NAMALWA (cell line): ENCODE measurements at regions not wholly inside any gene's neighbourhood (a gene's known extent, or its start where the extent isn't known, plus 50 kb on each side); places are given as distances from the start of the nearest gene placed in this dataset.
"Not testable (repeated sequence)": the region's sequence is repeated elsewhere in the genome, so short reads cannot be mapped to it uniquely, and the experiment has no call there.

Experiments
- DNase-seq: peaks from one replicate; pipeline ENCODE4 v3.0.0-alpha.2; 2015; ENCODE audit warnings: low spot score

DNA sequence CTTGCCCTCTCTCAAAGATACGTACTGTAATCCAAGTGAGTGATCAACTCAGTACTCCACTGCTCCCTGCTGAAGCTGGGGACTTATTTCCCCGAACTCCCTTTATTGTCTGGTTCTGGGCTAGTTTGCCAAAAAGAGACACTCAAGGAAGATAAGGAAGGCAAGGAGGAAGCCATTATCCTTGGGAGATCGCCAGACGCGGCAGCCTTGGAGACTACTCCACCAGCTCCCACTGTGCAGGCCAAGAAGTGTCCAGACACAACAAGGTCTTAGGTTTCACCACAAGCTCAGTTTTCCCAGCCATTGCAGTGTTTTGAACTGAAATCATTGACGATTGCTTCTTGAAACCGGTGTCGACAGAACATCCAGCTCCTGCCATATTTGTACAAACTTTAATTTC lies 439.6 kb upstream of the UBE2E3 start:
- DNase-seq, result no peak

- no peak for DNase-seq
These were observed 440.9 kb upstream of the UBE2E3 start for GRCh38 chr2:180539541-180539940.

DNA sequence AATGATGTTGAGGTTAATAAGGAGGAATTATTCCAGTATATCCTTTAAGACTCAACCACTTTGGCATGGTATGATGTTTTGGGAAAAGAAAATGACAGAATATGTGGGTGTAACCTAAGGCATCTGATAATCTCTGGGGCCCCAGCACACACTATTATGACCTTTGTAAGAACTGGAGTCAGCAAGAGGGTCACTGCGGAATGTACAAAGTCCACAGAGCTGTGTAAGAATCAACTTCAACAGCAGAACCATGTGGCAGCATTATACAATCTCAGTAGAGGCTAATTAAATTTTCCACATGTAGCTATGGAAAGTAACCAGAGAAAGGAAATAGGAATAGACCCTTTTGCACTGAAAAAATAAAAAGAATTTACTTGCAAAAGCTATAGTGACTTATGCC lies 445.1 kb upstream of the UBE2E3 start:
- DNase-seq, result no peak

DNA sequence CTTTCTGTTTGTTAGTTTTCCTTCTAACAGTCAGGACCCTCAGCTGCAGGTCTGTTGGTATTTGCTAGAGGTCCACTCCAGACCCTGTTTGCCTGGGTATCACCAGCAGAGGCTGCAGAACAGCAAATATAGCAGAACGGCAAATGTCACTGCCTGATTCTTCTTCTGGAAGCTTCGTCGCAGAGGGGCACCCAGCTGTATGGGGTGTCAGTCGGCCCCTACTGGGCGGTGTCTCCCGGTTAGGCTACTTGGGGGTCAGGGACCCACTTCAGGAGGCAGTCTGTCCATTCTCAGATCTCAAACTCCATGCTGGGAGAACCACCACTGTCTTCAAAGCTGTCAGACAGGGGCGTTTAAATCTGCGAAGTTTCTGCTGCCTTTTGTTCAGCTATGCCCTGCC lies 448.6 kb upstream of the UBE2E3 start:
- DNase-seq, result not testable (repeated sequence)

- no peak for DNase-seq
These were observed 455.9 kb upstream of the UBE2E3 start for GRCh38 chr2:180524499-180524898.

GRCh38 chr2:180523621-180524340 lies 456.6 kb upstream of the UBE2E3 start:
- DNase-seq, result no peak

- no peak for DNase-seq
These were observed 459.4 kb upstream of the UBE2E3 start for GRCh38 chr2:180520921-180521581.

DNA sequence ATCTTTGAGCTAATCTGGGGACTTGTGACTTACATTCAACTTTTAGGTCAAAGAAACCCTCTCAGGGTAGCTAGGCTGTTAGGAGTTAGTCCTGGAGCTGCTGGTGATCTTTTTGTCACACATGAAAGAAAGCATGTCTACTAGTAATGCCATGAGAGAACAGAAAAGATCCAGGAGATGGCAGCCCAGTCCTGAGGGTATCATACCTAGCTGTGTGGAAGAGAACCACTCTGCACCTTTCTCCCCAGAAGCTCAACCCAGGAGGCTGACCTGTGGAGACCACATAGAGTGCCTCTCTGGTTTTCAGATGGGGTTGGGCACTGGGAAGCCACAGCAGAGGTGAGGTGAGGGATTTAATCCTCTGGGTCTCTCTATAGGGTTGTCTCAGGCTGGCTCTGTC lies 460.2 kb upstream of the UBE2E3 start:
- peak; percentile 7 for DNase-seq

DNA sequence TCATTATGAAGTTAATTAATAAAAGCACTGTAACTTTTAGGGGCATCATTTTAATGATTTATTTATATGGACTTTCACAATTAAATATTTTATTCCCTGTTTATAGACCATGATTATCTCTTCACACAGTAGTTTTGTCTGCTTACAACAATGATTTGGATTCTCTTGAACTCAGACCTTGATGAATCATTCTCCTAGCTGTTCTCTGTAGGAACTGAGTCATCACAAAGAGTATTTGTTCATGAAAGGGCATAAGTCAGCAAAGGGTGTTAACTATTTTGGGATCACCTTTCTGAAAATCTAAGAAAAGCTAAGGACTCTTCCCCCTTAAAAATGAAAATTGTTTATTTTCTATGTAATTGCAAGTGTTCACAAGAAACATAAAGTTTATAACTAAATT lies 461.1 kb upstream of the UBE2E3 start:
- no peak for DNase-seq

- peak; percentile 6 for DNase-seq
These were observed 464.2 kb upstream of the UBE2E3 start for GRCh38 chr2:180516232-180516631.

DNA sequence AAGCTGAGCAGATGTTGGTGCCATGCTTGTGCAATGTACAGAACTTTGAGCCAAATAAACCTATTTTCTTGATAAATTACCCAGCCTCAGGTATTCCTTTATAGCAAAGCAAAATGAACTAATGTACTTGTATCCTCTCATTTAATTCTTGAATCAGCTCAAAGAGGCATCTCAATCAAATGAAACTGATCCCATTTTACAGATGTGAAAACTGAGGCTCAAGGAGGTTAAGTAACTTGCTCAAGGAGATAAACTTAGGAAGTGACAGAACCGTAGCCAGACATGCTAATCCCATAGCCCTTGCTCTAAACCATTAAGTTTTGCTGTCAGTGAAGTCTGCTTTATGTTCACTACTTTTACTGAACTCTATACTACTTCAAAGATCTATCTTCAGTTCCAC lies 467.0 kb upstream of the UBE2E3 start:
- DNase-seq, result no peak

GRCh38 chr2:180508458-180508857 lies 471.9 kb upstream of the UBE2E3 start:
- no peak for DNase-seq

DNA sequence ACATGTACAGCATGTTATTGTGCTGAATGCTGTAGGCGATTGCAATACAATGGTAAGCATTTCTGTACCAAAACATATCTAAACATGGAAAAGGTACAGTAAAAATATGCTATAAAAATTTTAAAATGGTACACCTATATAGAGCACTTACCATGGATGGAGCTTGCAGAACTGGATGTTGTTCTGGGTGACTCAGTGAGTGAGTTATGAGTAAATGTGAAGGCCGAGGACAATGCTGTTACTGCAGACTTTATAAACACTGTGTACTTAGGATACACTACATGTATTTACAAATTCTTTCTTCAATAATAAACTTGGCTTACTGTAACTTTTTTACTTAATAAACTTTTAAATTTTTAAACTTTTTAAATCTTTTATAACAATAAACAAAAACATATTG lies 473.4 kb upstream of the UBE2E3 start:
- DNase-seq, result no peak

DNA sequence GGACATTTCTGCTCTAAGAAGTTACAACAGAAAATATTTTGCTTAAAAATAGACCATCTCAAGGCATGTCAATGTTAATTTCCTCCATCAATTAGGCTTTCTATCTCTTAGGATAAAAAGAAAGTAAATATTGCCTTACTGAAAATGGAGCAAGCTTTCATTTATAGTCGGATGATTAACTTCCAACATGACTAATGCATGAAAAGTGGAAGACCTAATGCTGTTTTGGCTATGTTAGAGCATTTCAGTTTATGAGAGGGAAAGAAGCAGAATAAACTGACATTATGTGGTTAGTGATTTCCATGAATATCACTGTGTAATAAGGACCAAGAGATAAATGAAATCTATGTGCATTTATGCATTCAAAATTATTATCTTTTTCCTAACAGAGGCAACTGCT lies 475.2 kb upstream of the UBE2E3 start:
- DNase-seq, result no peak

GRCh38 chr2:180497621-180498152 lies 482.7 kb upstream of the UBE2E3 start:
- DNase-seq, result no peak

DNA sequence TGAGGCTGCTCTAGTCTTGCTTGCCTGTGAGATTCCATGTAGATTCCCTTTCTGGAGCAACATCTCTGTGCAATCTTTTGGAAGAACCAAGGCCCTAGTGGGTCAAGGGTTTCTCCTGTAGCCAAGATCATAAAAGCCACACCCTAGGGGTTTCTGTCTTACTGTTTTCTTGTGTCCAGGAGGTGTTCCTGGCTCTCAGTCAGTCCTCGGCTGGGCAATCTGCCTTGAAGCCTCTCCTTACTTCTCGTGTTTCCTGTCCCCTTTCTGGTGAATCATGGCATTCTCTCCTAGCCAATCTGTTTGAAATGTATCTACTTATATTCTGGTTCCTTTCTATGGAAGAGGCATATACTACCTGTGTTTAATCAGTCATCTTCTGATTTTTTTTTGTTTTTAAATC lies 484.8 kb upstream of the UBE2E3 start:
- no peak for DNase-seq

DNA sequence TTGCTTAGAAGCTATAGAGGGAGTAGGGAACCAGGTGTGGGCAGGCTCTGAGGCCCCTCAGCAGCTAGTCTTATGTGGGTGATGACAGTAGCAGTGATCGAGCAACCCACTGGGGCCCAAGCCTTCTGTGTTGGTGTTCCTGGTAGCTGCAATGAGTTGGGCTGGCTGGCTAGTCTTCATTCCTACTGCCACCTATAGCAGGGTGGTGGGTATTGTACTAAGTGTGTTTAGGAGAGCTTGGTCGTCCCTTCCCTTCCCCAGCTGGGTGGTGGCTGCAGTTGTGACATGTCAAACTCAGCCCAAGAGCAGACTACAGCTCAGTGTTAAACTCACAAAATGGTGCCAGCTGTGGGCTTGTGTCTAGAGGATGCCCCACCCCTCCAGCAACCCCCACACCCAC lies 486.1 kb upstream of the UBE2E3 start:
- DNase-seq, result no peak

DNA sequence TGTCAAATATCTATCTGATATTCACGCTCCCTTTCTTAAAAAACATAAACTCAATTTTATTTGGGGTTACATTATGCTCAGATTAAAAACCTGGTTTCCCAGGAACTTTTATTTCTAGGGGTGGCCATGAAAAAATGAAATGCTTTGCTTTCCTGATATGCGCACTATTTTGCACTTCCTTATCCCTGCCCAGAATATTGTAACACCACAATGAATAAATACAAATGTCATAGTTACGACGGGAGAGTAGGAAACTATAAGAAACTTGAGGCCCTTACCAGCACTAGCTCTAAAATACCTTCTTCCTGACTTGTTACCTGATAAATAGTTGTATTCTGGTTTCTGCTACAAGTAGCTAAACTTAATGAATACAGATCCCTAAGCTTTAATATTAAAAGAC lies 475.6 kb upstream of the CWC22 start:
- DNase-seq, result no peak

- DNase-seq, result no peak
These were observed 474.9 kb upstream of the CWC22 start for GRCh38 chr2:180481998-180482397.

DNA sequence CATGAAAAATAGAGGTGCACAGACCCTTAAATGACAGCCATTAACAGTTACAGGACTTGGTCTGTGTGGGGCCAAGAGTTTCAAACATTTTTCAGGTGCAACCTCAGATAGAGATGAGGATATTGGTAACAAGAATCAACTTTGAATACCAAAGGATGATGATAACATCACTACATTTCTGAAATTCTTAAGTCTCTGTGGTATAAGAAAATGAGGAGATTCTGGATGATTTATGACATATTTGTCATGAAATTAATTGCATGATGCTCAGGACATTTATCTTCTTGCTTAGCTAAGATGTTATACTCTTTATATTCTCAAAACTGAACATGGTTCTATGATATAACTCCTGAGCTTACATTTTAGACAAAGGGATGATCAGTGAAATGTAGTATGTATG lies 471.8 kb upstream of the CWC22 start:
- DNase-seq, result no peak

GRCh38 chr2:180474716-180475115 lies 467.6 kb upstream of the CWC22 start:
- DNase-seq, result no peak

GRCh38 chr2:180473456-180473855 lies 466.4 kb upstream of the CWC22 start:
- DNase-seq, result no peak

DNA sequence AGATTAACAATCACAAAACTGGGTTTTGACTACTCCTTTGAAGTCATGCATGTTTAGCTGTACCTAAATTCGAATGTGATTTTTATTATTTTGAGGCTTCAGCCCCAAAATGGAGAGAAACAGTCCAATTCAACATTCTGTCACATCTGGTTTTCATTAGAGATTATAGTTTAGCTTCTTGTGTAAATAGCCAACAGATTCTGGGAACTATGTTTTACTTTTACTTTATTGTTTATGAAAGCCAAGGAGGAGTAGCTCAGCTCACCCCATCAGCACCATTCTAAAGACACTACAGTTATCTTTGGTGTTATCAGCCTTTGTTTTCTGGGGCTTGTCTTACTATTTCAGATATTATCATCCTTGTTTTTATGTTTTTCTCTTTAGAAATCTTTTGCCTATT lies 465.0 kb upstream of the CWC22 start:
- no peak for DNase-seq

- no peak for DNase-seq
These were observed 456.5 kb upstream of the CWC22 start for GRCh38 chr2:180463608-180464007.
